ENCODE measurements at regions not wholly inside any gene's neighbourhood (a gene's known extent, or its start where the extent isn't known, plus 50 kb on each side); places are given as distances from the start of the nearest gene placed in this dataset.

DNA sequence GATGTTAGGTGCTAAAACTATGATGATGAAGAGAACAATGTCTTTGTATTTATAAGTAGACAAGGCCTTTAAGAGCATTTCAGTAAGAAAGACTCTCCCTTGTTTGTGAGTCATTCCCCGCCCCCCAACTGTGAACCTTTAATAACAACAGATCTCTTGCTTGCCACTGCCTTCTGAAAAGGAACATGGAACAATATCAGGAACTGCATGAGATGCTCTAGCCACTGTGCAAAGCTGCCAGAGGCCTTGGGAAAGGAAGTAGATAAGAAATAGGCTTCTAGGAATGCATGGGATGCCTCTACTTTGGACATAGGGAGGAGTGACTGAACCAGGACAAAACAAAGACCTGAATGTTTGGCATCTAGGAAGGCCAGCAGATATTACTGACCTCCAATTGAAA lies 296.1 kb upstream of the MPDZ start:
- no peak overlapping the region for H3K27ac ChIP-seq (ENCODE audit: insufficient read length, low read depth, low read length)
- no peak overlapping the region for H3K23ac ChIP-seq (ENCODE audit: insufficient read length, low read depth, low read length)
- peaks cover 8% of the 10 kb centered on the region; the same call in 1 of the 2 replicates for H3K4me1 ChIP-seq (ENCODE audit: insufficient read depth, low read length)
- H3K56ac ChIP-seq (ENCODE audit: insufficient read length, low read depth, low read length) = no peak overlapping the region
- no peak overlapping the region for H3K9ac ChIP-seq (ENCODE audit: extremely low read depth, insufficient read length, low read length)
- H3K4ac ChIP-seq (ENCODE audit: low read depth, low read length) = no peak overlapping the region
- no peak overlapping the region for H2AFZ ChIP-seq (ENCODE audit: low read length)
- H3K4me2 ChIP-seq (ENCODE audit: insufficient read depth, insufficient read length, low read length) = no peak overlapping the region
- no peak overlapping the region for H4K8ac ChIP-seq (replicated peaks; ENCODE audit: insufficient read length, low read depth, low read length)
- Mint-ChIP-seq H3K27me3 (ENCODE audit: low read depth) (no peaks in the 10 kb centered on the region), H3K4me3 (no peak overlapping the region), H3K4me1 (peaks cover 29 to 33% of the 10 kb centered on the region in 2 experiments), H3K36me3 (ENCODE audit: insufficient read depth in 1 of 3, low read depth in 3 of 3) (0 out of 7 replicates have a peak, but pooled peaks cover 0 to 6% (median 2%) of the 10 kb centered on the region in 3 experiments), H3K27ac (peak overlapping the region in 2 of 3 experiments; percentile 14 to 91; a peak in 4 of 7 replicates), H3K9me3 (no peaks in the 10 kb centered on the region; a peak in 1 of 5 replicates)
- H3K27me3 ChIP-seq (ENCODE audit: insufficient read depth, low read length) = no peaks in the 10 kb centered on the region
- no peak overlapping the region for H3K18ac ChIP-seq (ENCODE audit: insufficient read length, low read depth, low read length)
- no peaks in the 10 kb centered on the region for H4K20me1 ChIP-seq (ENCODE audit: control insufficient read depth, insufficient read depth, insufficient read length)
- no peak overlapping the region for H2BK12ac ChIP-seq (ENCODE audit: insufficient read length, low read depth, low read length)
- no peaks in the 10 kb centered on the region for H3K79me2 ChIP-seq (ENCODE audit: insufficient read depth, low read length)
- TF ChIP-seq, protein P1, sequence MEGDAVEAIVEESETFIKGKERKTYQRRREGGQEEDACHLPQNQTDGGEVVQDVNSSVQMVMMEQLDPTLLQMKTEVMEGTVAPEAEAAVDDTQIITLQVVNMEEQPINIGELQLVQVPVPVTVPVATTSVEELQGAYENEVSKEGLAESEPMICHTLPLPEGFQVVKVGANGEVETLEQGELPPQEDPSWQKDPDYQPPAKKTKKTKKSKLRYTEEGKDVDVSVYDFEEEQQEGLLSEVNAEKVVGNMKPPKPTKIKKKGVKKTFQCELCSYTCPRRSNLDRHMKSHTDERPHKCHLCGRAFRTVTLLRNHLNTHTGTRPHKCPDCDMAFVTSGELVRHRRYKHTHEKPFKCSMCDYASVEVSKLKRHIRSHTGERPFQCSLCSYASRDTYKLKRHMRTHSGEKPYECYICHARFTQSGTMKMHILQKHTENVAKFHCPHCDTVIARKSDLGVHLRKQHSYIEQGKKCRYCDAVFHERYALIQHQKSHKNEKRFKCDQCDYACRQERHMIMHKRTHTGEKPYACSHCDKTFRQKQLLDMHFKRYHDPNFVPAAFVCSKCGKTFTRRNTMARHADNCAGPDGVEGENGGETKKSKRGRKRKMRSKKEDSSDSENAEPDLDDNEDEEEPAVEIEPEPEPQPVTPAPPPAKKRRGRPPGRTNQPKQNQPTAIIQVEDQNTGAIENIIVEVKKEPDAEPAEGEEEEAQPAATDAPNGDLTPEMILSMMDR (conservative IDR thresholded peaks at IDR 0.05) = no peak
- H3K23me2 ChIP-seq (ENCODE audit: insufficient read length, low read depth, low read length, poor library complexity, severe bottlenecking) = no peaks in the 10 kb centered on the region
- H2BK120ac ChIP-seq (ENCODE audit: low read depth, low read length, poor library complexity, severe bottlenecking) = no peak overlapping the region
- no peak overlapping the region for H3K14ac ChIP-seq (ENCODE audit: insufficient read depth, low read length)
- WGBS (ENCODE audit: extremely low coverage, insufficient read length, low lambda C conversion rate) = no CpG with 5 or more reads among the region's 1 CpG
- no peak overlapping the region for H2BK15ac ChIP-seq (ENCODE audit: low read depth, low read length)
- no peak overlapping the region for H3T11ph ChIP-seq (ENCODE audit: low read length)
- no peak overlapping the region for H4K91ac ChIP-seq (ENCODE audit: insufficient read length, low read depth, low read length)
- H4K5ac ChIP-seq (ENCODE audit: insufficient read length, low read depth, low read length) = no peak overlapping the region
- H3K9me3 ChIP-seq (ENCODE audit: control insufficient read depth, low read depth, low read length) = no peaks in the 10 kb centered on the region
- no peak overlapping the region for H2AK5ac ChIP-seq (ENCODE audit: insufficient read length, low read length)
- no peak for DNase-seq
- H3K79me1 ChIP-seq (ENCODE audit: insufficient read depth, low read depth, low read length, poor library complexity, severe bottlenecking) = no peaks in the 10 kb centered on the region
- H2BK20ac ChIP-seq (ENCODE audit: low read depth, low read length, poor library complexity, severe bottlenecking) = no peak overlapping the region
- no peak overlapping the region for H2BK5ac ChIP-seq (ENCODE audit: insufficient read length, low read length)
